B cell (primary cell): ENCODE measurements at regions not wholly inside any gene's neighbourhood (a gene's known extent, or its start where the extent isn't known, plus 50 kb on each side); places are given as distances from the start of the nearest gene placed in this dataset.

ENCODE experiments used
- ATAC-seq: fragments of 200-7000 bp; cut with Tn5 transposase; one replicate; pipeline ENCODE4 v1.10.0; 2021; ENCODE audit warnings: low read depth, mild to moderate bottlenecking, moderate number of reproducible peaks, moderate library complexity
- CTCF ChIA-PET: fragments of 350-600 bp; sonication (Branson Sonifier 250); formaldehyde crosslinking; loops from one replicate; lab custom pipeline; 2021; ENCODE audit warnings: antibody characterized with exemption, inconsistent platforms; lab: Charles Lee
- POLR2A ChIA-PET: fragments of 350-600 bp; sonication (Branson Sonifier 250); formaldehyde crosslinking; loops from one replicate; lab custom pipeline; 2021; ENCODE audit warnings: antibody characterized with exemption; lab: Charles Lee
- DNase-seq: peaks from one replicate; pipeline ENCODE4 v3.0.0; 2013
- H2AFZ ChIP-seq: 2 replicates; pipeline ENCODE4 v1.6.1; 2012; ENCODE audit warnings: mild to moderate bottlenecking, low read depth, low read length; ENCODE audit not compliant: insufficient read depth, poor library complexity, severe bottlenecking
- H3K27ac ChIP-seq, 2 donors: 1 replicate in 1 of 2; 2 replicates in 1 of 2; pipeline ENCODE4 v1.5.1; 2012 to 2013; ENCODE audit warnings: low read length in 2 of 2, mild to moderate bottlenecking in 2 of 2, moderate library complexity in 1 of 2
- H3K27me3 ChIP-seq, 4 experiments: fragments of 200-600 bp in 1 of 4; sonication (generic) in 1 of 4; replicated peaks in 1 of 4; 1 replicate in 2 of 4; 2 replicates in 2 of 4; pipeline versions ENCODE4 v1.6.1 to v1.7.0; 2013 to 2016; ENCODE audit warnings: low read length in 3 of 4, mild to moderate bottlenecking in 2 of 4, mixed read lengths in 1 of 4, moderate library complexity in 1 of 4; ENCODE audit not compliant: insufficient read depth in 4 of 4, control insufficient read depth in 3 of 4; ENCODE audit errors: control extremely low read depth in 1 of 4
- H3K36me3 ChIP-seq, 2 experiments: replicated peaks in 1 of 2; 1 replicate in 1 of 2; 2 replicates in 1 of 2; pipeline versions ENCODE4 v1.6.1 to v1.7.1; 2013; ENCODE audit warnings: low read length in 1 of 2; ENCODE audit not compliant: insufficient read depth in 2 of 2, control insufficient read depth in 1 of 2; ENCODE audit errors: control extremely low read depth in 1 of 2, extremely low read depth in 1 of 2
- H3K4me1 ChIP-seq, 2 donors: fragments of 200-600 bp in 1 of 2; sonication (generic) in 1 of 2; 1 replicate in 1 of 2; 2 replicates in 1 of 2; pipeline versions ENCODE4 v1.5.1 to v1.6.1; 2013 to 2017; ENCODE audit warnings: low read length in 2 of 2; ENCODE audit not compliant: control insufficient read depth in 2 of 2, insufficient read depth in 2 of 2
- H3K4me2 ChIP-seq: replicated peaks from 2 replicates; pipeline ENCODE3; 2012; ENCODE audit warnings: mild to moderate bottlenecking, low read depth, low read length; ENCODE audit not compliant: poor library complexity, severe bottlenecking
- H3K4me3 ChIP-seq, 5 experiments: fragments of 200-600 bp in 1 of 5; sonication (generic) in 1 of 5; 1 replicate in 3 of 5; 2 replicates in 2 of 5; pipeline versions ENCODE4 v1.5.1 to v1.7.0; 2011 to 2016; ENCODE audit warnings: low read length in 4 of 5, mild to moderate bottlenecking in 4 of 5, low read depth in 2 of 5, control low read depth in 1 of 5, moderate library complexity in 1 of 5; ENCODE audit not compliant: insufficient read depth in 1 of 5; ENCODE audit errors: control extremely low read depth in 1 of 5, extremely low read depth in 1 of 5
- H3K79me2 ChIP-seq: fragments of 200-600 bp; sonication (generic); one replicate; pipeline ENCODE4 v1.6.0; 2016; ENCODE audit warnings: low read length; ENCODE audit not compliant: control insufficient read depth, insufficient read depth
- H3K9ac ChIP-seq: fragments of 200-600 bp; sonication (generic); 2 replicates; pipeline ENCODE4 v1.6.1; 2017; ENCODE audit warnings: mild to moderate bottlenecking, low read length, moderate library complexity
- H3K9me3 ChIP-seq, 3 donors: one replicate each; pipeline versions ENCODE4 v1.6.1 to v1.7.1; 2013; ENCODE audit warnings: low read length in 2 of 3; ENCODE audit not compliant: control insufficient read depth in 2 of 3, insufficient read depth in 1 of 3; ENCODE audit errors: control extremely low read depth in 1 of 3
- H4K20me1 ChIP-seq: 2 replicates; pipeline ENCODE4 v1.6.0; 2012; ENCODE audit warnings: mild to moderate bottlenecking, low read length; ENCODE audit not compliant: insufficient read depth, control insufficient read depth, poor library complexity, severe bottlenecking
- H3K27ac Mint-ChIP-seq: one replicate; pipeline ENCODE4 v1.8.0; 2021; ENCODE audit warnings: mixed read lengths
- H3K27me3 Mint-ChIP-seq: one replicate; pipeline ENCODE4 v1.8.0; 2021; ENCODE audit warnings: mixed read lengths
- H3K4me1 Mint-ChIP-seq: one replicate; pipeline ENCODE4 v1.8.0; 2021; ENCODE audit warnings: mixed read lengths
- H3K4me3 Mint-ChIP-seq: one replicate; pipeline ENCODE4 v1.8.0; 2021; ENCODE audit warnings: mixed read lengths
- H3K9me3 Mint-ChIP-seq: one replicate; pipeline ENCODE4 v1.8.0; 2022; ENCODE audit warnings: mixed read lengths; ENCODE audit not compliant: insufficient read depth
- EZH2 ChIP-seq: IDR thresholded peaks from 2 replicates; pipeline ENCODE4 v1.6.1; 2012; ENCODE audit warnings: borderline replicate concordance, low read depth, mild to moderate bottlenecking, moderate library complexity, low read length; ENCODE audit not compliant: insufficient read depth, poor library complexity, severe bottlenecking
- WGBS: methylation state at CpG from one replicate; pipeline ENCODE4 v1.1.5; 2013; ENCODE audit warnings: missing lambda C conversion rate; ENCODE audit not compliant: insufficient coverage; 5-methylcytosine and 5-hydroxymethylcytosine counted together
- intact Hi-C: fragments of 100-400 bp; cut with micrococcal nuclease; formaldehyde crosslinking; loops from one replicate; pipeline ENCODE4 v1.10.0; 2022
- TF ChIP-seq, protein P1 (sequence below): fragments of 200-600 bp; IDR thresholded peaks from one replicate; pipeline ENCODE4 v1.8.0; 2022; ENCODE audit warnings: antibody characterized with exemption, mild to moderate bottlenecking

DNA sequence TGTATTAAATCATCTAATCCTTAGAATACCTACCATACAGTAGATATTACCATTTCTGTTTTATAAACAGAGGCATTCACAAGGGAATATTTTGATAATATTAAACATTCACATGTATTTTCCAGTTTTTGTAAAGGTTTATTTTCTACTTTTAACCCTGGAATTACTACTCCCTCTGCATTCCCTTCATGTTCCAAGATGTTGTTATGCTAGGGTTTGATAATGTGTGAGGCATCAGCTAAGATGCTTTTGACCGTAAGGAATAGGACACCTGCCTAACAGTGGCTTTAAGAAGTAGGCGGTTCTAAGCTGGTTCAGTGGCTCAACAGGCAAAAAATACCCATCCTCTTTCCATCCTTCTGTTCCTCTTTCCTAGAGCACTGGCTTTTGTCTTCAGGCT is 131.9 kb upstream of the USP24 start:
- POLR2A ChIA-PET, result no interaction called here

DNA sequence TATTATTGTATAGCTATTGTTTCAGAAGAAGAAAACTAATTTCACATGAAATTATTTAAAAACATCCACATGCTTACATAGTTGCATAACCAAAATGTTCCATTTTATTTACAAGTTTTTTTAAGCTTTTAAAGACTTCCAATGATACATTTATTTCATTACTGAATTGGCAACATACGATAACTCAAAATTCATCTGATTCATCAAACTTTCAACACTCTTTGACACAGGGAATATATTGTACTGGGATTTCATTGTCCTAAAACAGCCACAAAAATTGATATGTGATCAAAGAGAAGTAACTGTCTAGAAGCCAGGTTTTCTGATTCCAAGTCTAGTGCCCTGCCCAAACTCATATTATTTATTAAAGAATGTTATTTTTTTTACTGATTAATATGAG is 131.4 kb upstream of the USP24 start:
- CTCF ChIA-PET, result interaction anchor here (1.0 to 1.1 kb wide), 2 partner anchors 9 to 33 kb away, joined by 3 to 9 read pairs; no protein-coding TSS in a partner anchor
- no peak overlapping the region for H3K4me3 Mint-ChIP-seq
- no peaks in the 10 kb centered on the region for H3K36me3 ChIP-seq
- no peak overlapping the region for H3K4me2 ChIP-seq
- no peaks in the 10 kb centered on the region for H3K4me1 Mint-ChIP-seq
- H3K27ac Mint-ChIP-seq, result no peak overlapping the region
- POLR2A ChIA-PET, result no interaction called here
- H4K20me1 ChIP-seq, result no peaks in the 10 kb centered on the region
- H3K27me3 ChIP-seq, result no peaks in the 10 kb centered on the region
- H3K4me1 ChIP-seq, result no peaks in the 10 kb centered on the region
- no peaks in the 10 kb centered on the region for H3K9me3 ChIP-seq
- TF ChIP-seq, protein P1, sequence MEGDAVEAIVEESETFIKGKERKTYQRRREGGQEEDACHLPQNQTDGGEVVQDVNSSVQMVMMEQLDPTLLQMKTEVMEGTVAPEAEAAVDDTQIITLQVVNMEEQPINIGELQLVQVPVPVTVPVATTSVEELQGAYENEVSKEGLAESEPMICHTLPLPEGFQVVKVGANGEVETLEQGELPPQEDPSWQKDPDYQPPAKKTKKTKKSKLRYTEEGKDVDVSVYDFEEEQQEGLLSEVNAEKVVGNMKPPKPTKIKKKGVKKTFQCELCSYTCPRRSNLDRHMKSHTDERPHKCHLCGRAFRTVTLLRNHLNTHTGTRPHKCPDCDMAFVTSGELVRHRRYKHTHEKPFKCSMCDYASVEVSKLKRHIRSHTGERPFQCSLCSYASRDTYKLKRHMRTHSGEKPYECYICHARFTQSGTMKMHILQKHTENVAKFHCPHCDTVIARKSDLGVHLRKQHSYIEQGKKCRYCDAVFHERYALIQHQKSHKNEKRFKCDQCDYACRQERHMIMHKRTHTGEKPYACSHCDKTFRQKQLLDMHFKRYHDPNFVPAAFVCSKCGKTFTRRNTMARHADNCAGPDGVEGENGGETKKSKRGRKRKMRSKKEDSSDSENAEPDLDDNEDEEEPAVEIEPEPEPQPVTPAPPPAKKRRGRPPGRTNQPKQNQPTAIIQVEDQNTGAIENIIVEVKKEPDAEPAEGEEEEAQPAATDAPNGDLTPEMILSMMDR, result no peak
- TF ChIP-seq EZH2, result no peak
- H3K9me3 Mint-ChIP-seq, result no peaks in the 10 kb centered on the region
- H3K9ac ChIP-seq, result no peak overlapping the region
- no CpG with 5 or more reads among the region's 1 CpG for WGBS
- no peak overlapping the region for H2AFZ ChIP-seq
- peaks cover 45% of the 10 kb centered on the region for H3K27me3 Mint-ChIP-seq
- ATAC-seq, result no peak
- DNase-seq, result no peak
- no peaks in the 10 kb centered on the region for H3K79me2 ChIP-seq
- intact Hi-C loops, result no loop called here
- H3K4me3 ChIP-seq, result no peak overlapping the region
- no peak overlapping the region for H3K27ac ChIP-seq

More for the DNA sequence above, 131.9 kb upstream of the USP24 start:
- H3K27ac ChIP-seq, result no peak overlapping the region
- H3K4me3 ChIP-seq, result no peak overlapping the region
- H3K4me2 ChIP-seq, result no peak overlapping the region
- intact Hi-C loops, result no loop called here
- no peaks in the 10 kb centered on the region for H3K9me3 Mint-ChIP-seq
- H3K4me1 Mint-ChIP-seq, result no peaks in the 10 kb centered on the region
- H3K36me3 ChIP-seq, result no peaks in the 10 kb centered on the region
- CTCF ChIA-PET, result interaction anchor here (1.0 to 1.1 kb wide), 2 partner anchors 10 to 32 kb away, joined by 3 to 9 read pairs; no protein-coding TSS in a partner anchor
- no peak for ATAC-seq
- WGBS, result no CpG with 5 or more reads among the region's 2 CpGs
- no peak overlapping the region for H3K4me3 Mint-ChIP-seq
- no peaks in the 10 kb centered on the region for H4K20me1 ChIP-seq
- DNase-seq, result no peak
- peaks cover 49% of the 10 kb centered on the region for H3K27me3 Mint-ChIP-seq
- no peaks in the 10 kb centered on the region for H3K79me2 ChIP-seq
- H3K4me1 ChIP-seq, result no peaks in the 10 kb centered on the region
- TF ChIP-seq, protein P1, result no peak
- TF ChIP-seq EZH2, result no peak
- no peak overlapping the region for H2AFZ ChIP-seq
- no peaks in the 10 kb centered on the region for H3K27me3 ChIP-seq
- no peak overlapping the region for H3K27ac Mint-ChIP-seq
- H3K9me3 ChIP-seq, result no peaks in the 10 kb centered on the region
- no peak overlapping the region for H3K9ac ChIP-seq
